Thyroid gland (tissue), 4 donors: ENCODE measurements at regions not wholly inside any gene's neighbourhood (a gene's known extent, or its start where the extent isn't known, plus 50 kb on each side); places are given as distances from the start of the nearest gene placed in this dataset.

Experiments used
- DNase-seq, 2 donors: peaks; one replicate each; pipeline ENCODE4 v3.0.0-alpha.2; 2019
- H3K27ac ChIP-seq, 3 donors: fragments of 200-600 bp; sonication (generic); 1 replicate in 2 of 3; 2 replicates in 1 of 3; pipeline ENCODE4 v1.5.1; 2016 to 2019; ENCODE audit warnings: mild to moderate bottlenecking in 1 of 3, moderate library complexity in 1 of 3
- H3K27me3 ChIP-seq: fragments of 200-600 bp; sonication (generic); one replicate; pipeline ENCODE4 v1.5.1; 2019
- H3K36me3 ChIP-seq, 2 donors: fragments of 200-600 bp; sonication (generic); one replicate each; pipeline ENCODE4 v1.5.1; 2016 to 2019
- H3K4me1 ChIP-seq, 2 donors: fragments of 200-600 bp; sonication (generic); one replicate each; pipeline ENCODE4 v1.5.1; 2017 to 2019
- H3K4me3 ChIP-seq, 3 donors: fragments of 200-600 bp; sonication (generic); replicated peaks in 1 of 3; 1 replicate in 2 of 3; 2 replicates in 1 of 3; pipeline ENCODE4 v1.5.1; 2016; ENCODE audit warnings: mild to moderate bottlenecking in 1 of 3
- H3K9me3 ChIP-seq: fragments of 200-600 bp; sonication (generic); one replicate; pipeline ENCODE4 v1.5.1; 2017
- CTCF ChIP-seq, 6 experiments: fragments of 200-600 bp in 3 of 6; fragments of 450-650 bp in 3 of 6; sonication (generic) in 3 of 6; IDR thresholded peaks; one replicate each; pipeline ENCODE4 v1.5.1; 2016 to 2019; ENCODE audit warnings: antibody characterized with exemption in 6 of 6, mild to moderate bottlenecking in 2 of 6, inconsistent platforms in 1 of 6, moderate library complexity in 1 of 6
- POLR2A ChIP-seq, 2 donors: fragments of 450-650 bp; IDR thresholded peaks; one replicate each; pipeline ENCODE4 v1.6.1; 2017; ENCODE audit warnings: antibody characterized with exemption in 2 of 2, mild to moderate bottlenecking in 2 of 2, moderate library complexity in 1 of 2
- WGBS, 2 donors: methylation state at CpG; one replicate each; pipeline ENCODE4 v1.1.5; 2017; 5-methylcytosine and 5-hydroxymethylcytosine counted together
- intact Hi-C: fragments of 100-400 bp; cut with DNase I; formaldehyde crosslinking; loops from one replicate; pipeline ENCODE4 v1.15.1; 2023

GRCh38 chr19:27744926-27745768 lies 1467.8 kb downstream of the UQCRFS1 start:
- TF ChIP-seq POLR2A (IDR thresholded peaks at IDR 0.05): no peak
- TF ChIP-seq CTCF (IDR thresholded peaks at IDR 0.05): no peak

GRCh38 chr19:27742041-27742440 lies 1470.9 kb downstream of the UQCRFS1 start:
- WGBS, 2 donors: 85 to 94% methylated on average over 3 of the region's 3 CpGs
- no peaks in the 10 kb centered on the region for H3K9me3 ChIP-seq
- intact Hi-C loops: no loop called here

More at GRCh38 chr19:27744926-27745768, 1467.8 kb downstream of the UQCRFS1 start:
- Histone ChIP-seq H3K9me3 (no peaks in the 10 kb centered on the region), H3K27me3 (no peaks in the 10 kb centered on the region), H3K36me3 (no peaks in the 10 kb centered on the region), H3K4me3 (no peak overlapping the region), H3K27ac (no peak overlapping the region), H3K4me1 (peaks cover 0 to 5% of the 10 kb centered on the region in 2 donors)
- intact Hi-C loops: no loop called here
- DNase-seq: no peak
- 76 to 82% methylated on average over 7 to 8 of the region's 10 CpGs for WGBS, 2 donors

GRCh38 chr19:27741236-27741635 lies 1471.7 kb downstream of the UQCRFS1 start:
- intact Hi-C loops: no loop called here
- H3K27me3 ChIP-seq: no peaks in the 10 kb centered on the region
- no peak for DNase-seq
- WGBS, 2 donors: 88 to 97% methylated on average over 8 of the region's 8 CpGs
- no peak for TF ChIP-seq CTCF (IDR thresholded peaks at IDR 0.05)
- TF ChIP-seq POLR2A (IDR thresholded peaks at IDR 0.05): no peak
- H3K4me1 ChIP-seq: no peaks in the 10 kb centered on the region
- no peaks in the 10 kb centered on the region for H3K36me3 ChIP-seq
- H3K9me3 ChIP-seq: no peaks in the 10 kb centered on the region
- no peak overlapping the region for H3K27ac ChIP-seq
- H3K4me3 ChIP-seq: no peak overlapping the region

More at GRCh38 chr19:27742041-27742440, 1470.9 kb downstream of the UQCRFS1 start:
- DNase-seq: no peak
- Histone ChIP-seq H3K27ac (no peak overlapping the region), H3K36me3 (no peaks in the 10 kb centered on the region), H3K4me3 (no peak overlapping the region), H3K27me3 (no peaks in the 10 kb centered on the region), H3K4me1 (peaks cover 0 to 3% of the 10 kb centered on the region in 2 donors)
- no peak for TF ChIP-seq POLR2A (IDR thresholded peaks at IDR 0.05)
- TF ChIP-seq CTCF (IDR thresholded peaks at IDR 0.05): no peak

- Histone ChIP-seq H3K4me1 (no peaks in the 10 kb centered on the region), H3K27ac (no peak overlapping the region), H3K27me3 (no peaks in the 10 kb centered on the region), H3K9me3 (no peaks in the 10 kb centered on the region), H3K36me3 (no peaks in the 10 kb centered on the region), H3K4me3 (no peak overlapping the region)
- intact Hi-C loops: no loop called here
- WGBS, 2 donors: 85 to 86% methylated on average over 3 of the region's 3 CpGs
- TF ChIP-seq POLR2A (IDR thresholded peaks at IDR 0.05) (no peak), CTCF (IDR thresholded peaks at IDR 0.05) (no peak)
- DNase-seq: no peak
These were observed 1472.6 kb downstream of the UQCRFS1 start for GRCh38 chr19:27740396-27740795.

- Histone ChIP-seq H3K36me3 (no peaks in the 10 kb centered on the region), H3K27ac (no peak overlapping the region), H3K4me1 (no peaks in the 10 kb centered on the region), H3K27me3 (no peaks in the 10 kb centered on the region), H3K4me3 (no peak overlapping the region), H3K9me3 (no peaks in the 10 kb centered on the region)
- no peak for TF ChIP-seq POLR2A (IDR thresholded peaks at IDR 0.05)
- no peak for TF ChIP-seq CTCF (IDR thresholded peaks at IDR 0.05)
- intact Hi-C loops: no loop called here
- WGBS, 2 donors: 83 to 86% methylated on average over 6 to 7 of the region's 7 CpGs
- DNase-seq: no peak
These were observed 1474.3 kb downstream of the UQCRFS1 start for GRCh38 chr19:27738569-27739193.
